ENCODE measurements at regions not wholly inside any gene's neighbourhood (a gene's known extent, or its start where the extent isn't known, plus 50 kb on each side); places are given as distances from the start of the nearest gene placed in this dataset.

DNA sequence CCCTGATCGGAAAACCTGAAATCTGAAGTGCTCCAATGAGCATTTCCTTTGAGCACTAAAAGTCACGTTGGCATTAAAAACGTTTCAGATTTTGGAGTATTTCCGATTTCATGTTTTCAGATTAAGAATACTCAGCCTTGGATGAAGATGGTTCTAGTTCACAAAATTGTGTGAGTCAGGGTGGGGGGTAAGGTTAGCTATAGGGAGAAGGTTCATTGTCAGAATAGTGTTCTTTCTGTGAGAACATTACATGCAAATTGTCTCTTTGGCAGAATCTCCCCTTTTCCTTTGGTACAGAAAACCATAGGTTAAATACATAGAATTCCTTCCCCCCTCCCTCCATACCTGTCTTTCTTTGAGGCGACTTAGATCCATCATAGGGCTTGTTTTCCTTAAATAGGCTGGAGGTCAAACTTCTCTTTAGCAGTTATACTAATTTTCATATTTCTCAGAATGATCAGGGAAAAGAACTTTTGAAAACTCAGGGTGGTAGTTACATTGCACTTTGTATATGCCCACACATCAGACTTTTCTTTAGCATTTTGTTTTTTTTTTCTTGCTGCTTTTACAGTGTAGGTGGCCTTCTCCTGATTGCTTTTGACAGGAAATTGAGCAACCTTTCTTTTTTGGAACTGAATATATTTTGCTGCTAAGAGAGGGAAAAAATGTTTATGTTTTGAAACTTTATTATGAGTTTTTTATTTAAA lies 503.5 kb downstream of the PCNX1 start:
- no peak overlapping the region for H3K27ac ChIP-seq (ENCODE audit: low read depth in 1 of 2, low read length in 2 of 2)
- intact Hi-C loops (cut with DNase I, micrococcal nuclease): no loop called here
- POLR2A ChIA-PET: no interaction called here
- Mint-ChIP-seq H3K4me3 (no peak overlapping the region), H3K4me1 (ENCODE audit: low read depth) (peaks cover 31% of the 10 kb centered on the region), H3K9me3 (no peaks in the 10 kb centered on the region), H3K36me3 (ENCODE audit: low read depth) (peaks cover 7% of the 10 kb centered on the region), H3K27ac (no peak overlapping the region), H3K27me3 (no peaks in the 10 kb centered on the region)
- no peaks in the 10 kb centered on the region for H3K36me3 ChIP-seq (ENCODE audit: insufficient read depth, low read length)
- H3K4me3 ChIP-seq (ENCODE audit: low read length): no peak overlapping the region
- peaks cover 2% of the 10 kb centered on the region for H3K4me1 ChIP-seq (ENCODE audit: insufficient read depth, low read length)
- ATAC-seq (ENCODE audit: poor library complexity): no peak
- H3K27me3 ChIP-seq (ENCODE audit: control insufficient read depth in 1 of 2, insufficient read depth in 2 of 2, low read length in 2 of 2): no peaks in the 10 kb centered on the region
- no peak for DNase-seq
- CTCF ChIA-PET: no interaction called here
- H3K9me3 ChIP-seq (ENCODE audit: control insufficient read depth in 1 of 2, insufficient read depth in 1 of 2, low read length in 2 of 2): no peaks in the 10 kb centered on the region
- TF ChIP-seq, protein P1, sequence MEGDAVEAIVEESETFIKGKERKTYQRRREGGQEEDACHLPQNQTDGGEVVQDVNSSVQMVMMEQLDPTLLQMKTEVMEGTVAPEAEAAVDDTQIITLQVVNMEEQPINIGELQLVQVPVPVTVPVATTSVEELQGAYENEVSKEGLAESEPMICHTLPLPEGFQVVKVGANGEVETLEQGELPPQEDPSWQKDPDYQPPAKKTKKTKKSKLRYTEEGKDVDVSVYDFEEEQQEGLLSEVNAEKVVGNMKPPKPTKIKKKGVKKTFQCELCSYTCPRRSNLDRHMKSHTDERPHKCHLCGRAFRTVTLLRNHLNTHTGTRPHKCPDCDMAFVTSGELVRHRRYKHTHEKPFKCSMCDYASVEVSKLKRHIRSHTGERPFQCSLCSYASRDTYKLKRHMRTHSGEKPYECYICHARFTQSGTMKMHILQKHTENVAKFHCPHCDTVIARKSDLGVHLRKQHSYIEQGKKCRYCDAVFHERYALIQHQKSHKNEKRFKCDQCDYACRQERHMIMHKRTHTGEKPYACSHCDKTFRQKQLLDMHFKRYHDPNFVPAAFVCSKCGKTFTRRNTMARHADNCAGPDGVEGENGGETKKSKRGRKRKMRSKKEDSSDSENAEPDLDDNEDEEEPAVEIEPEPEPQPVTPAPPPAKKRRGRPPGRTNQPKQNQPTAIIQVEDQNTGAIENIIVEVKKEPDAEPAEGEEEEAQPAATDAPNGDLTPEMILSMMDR (IDR thresholded peaks at IDR 0.05): no peak

DNA sequence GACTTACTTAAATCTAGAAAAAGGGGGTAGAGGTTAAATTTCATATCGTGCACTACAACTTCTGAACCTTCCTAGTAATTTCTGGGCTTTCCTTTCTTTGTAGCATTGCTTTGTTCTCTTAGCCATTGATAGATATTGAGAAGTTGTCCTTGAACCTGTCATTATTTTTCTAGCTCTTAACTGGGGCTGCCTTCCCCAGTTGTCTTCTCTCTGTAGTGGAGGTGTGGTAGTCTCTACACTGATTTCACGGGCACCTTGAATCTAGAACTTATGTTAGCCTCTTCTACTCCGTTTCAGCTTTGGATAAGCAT lies 504.0 kb downstream of the PCNX1 start:
- Mint-ChIP-seq H3K27ac (no peak overlapping the region), H3K9me3 (no peaks in the 10 kb centered on the region), H3K4me3 (no peak overlapping the region), H3K36me3 (ENCODE audit: low read depth) (peaks cover 9% of the 10 kb centered on the region), H3K27me3 (no peaks in the 10 kb centered on the region), H3K4me1 (ENCODE audit: low read depth) (peaks cover 31% of the 10 kb centered on the region)
- Histone ChIP-seq H3K4me1 (ENCODE audit: insufficient read depth, low read length) (peaks cover 2% of the 10 kb centered on the region), H3K4me3 (ENCODE audit: low read length) (no peak overlapping the region), H3K9me3 (ENCODE audit: control insufficient read depth in 1 of 2, insufficient read depth in 1 of 2, low read length in 2 of 2) (no peaks in the 10 kb centered on the region), H3K27ac (ENCODE audit: low read depth in 1 of 2, low read length in 2 of 2) (no peak overlapping the region), H3K27me3 (ENCODE audit: control insufficient read depth in 1 of 2, insufficient read depth in 2 of 2, low read length in 2 of 2) (no peaks in the 10 kb centered on the region), H3K36me3 (ENCODE audit: insufficient read depth, low read length) (no peaks in the 10 kb centered on the region)
- DNase-seq (no peak), ATAC-seq (ENCODE audit: poor library complexity) (no peak)
- intact Hi-C loops (cut with DNase I, micrococcal nuclease): no loop called here
- POLR2A ChIA-PET: no interaction called here
- TF ChIP-seq, protein P1 (IDR thresholded peaks at IDR 0.05): no peak
- CTCF ChIA-PET: no interaction called here

DNA sequence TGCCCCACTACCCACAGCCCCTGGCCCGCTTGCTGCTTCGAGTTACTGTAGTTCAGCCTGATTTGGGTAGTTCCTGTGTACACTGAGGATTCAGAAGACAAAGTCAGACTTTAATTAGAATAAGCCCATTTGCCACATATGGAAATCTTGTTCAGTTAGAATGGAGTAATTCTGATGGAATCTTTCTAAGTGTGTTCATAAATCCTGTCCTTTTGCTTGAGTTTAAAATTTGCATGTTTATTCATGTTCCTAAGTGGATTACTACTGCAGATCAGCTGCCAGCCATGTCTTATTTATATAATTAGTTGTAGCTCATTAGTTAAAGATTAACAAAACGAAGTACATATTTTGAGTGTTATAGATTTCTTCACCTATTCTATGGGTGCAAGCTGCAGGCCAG lies 504.5 kb downstream of the PCNX1 start:
- POLR2A ChIA-PET: no interaction called here

More for the DNA sequence above, 504.5 kb downstream of the PCNX1 start:
- TF ChIP-seq, protein P1 (IDR thresholded peaks at IDR 0.05): no peak
- ATAC-seq (ENCODE audit: poor library complexity) (no peak), DNase-seq (no peak)
- Mint-ChIP-seq H3K4me3 (no peak overlapping the region), H3K4me1 (ENCODE audit: low read depth) (peaks cover 31% of the 10 kb centered on the region), H3K27ac (no peak overlapping the region), H3K9me3 (no peaks in the 10 kb centered on the region), H3K36me3 (ENCODE audit: low read depth) (peaks cover 12% of the 10 kb centered on the region), H3K27me3 (no peaks in the 10 kb centered on the region)
- intact Hi-C loops (cut with DNase I, micrococcal nuclease): no loop called here
- H3K9me3 ChIP-seq (ENCODE audit: control insufficient read depth in 1 of 2, insufficient read depth in 1 of 2, low read length in 2 of 2): no peaks in the 10 kb centered on the region
- no peaks in the 10 kb centered on the region for H3K36me3 ChIP-seq (ENCODE audit: insufficient read depth, low read length)
- peaks cover 2% of the 10 kb centered on the region for H3K4me1 ChIP-seq (ENCODE audit: insufficient read depth, low read length)
- CTCF ChIA-PET: no interaction called here
- H3K27ac ChIP-seq (ENCODE audit: low read depth in 1 of 2, low read length in 2 of 2): no peak overlapping the region
- H3K4me3 ChIP-seq (ENCODE audit: low read length): no peak overlapping the region
- no peaks in the 10 kb centered on the region for H3K27me3 ChIP-seq (ENCODE audit: control insufficient read depth in 1 of 2, insufficient read depth in 2 of 2, low read length in 2 of 2)
